HG02610 (cell line): ENCODE measurements at regions not wholly inside any gene's neighbourhood (a gene's known extent, or its start where the extent isn't known, plus 50 kb on each side); places are given as distances from the start of the nearest gene placed in this dataset.
"Not testable (repeated sequence)": the region's sequence is repeated elsewhere in the genome, so short reads cannot be mapped to it uniquely, and the experiment has no call there.

Experiments
- ATAC-seq: cut with Tn5 transposase; IDR thresholded peaks from one replicate; pipeline ENCODE4 v1.9.1; 2021; ENCODE audit warnings: mild to moderate bottlenecking, moderate library complexity; ENCODE audit not compliant: unreplicated experiment

DNA sequence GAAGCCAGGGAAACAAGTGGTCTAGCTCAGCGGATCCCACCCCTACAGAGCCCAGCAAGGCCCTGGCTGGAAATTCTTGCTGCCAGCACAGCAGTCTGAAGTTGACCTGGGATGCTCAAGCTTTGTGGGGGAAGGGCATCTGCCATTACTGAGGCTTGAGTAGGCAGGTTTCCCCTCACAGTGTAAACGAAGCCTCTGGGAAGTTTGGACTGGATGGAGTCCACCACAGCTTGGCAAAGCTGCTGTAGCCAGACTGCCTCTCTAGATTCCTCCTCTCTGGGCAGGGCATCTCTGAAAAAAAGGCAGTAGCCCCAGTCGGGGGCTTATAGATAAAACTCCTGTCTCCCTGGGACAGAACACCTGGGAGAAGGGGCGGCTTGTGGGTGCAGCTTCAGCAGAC lies 365.9 kb upstream of the SALL1 start:
- not testable (repeated sequence) for ATAC-seq

GRCh38 chr16:51510416-51510815 lies 359.3 kb upstream of the SALL1 start:
- ATAC-seq = no peak

DNA sequence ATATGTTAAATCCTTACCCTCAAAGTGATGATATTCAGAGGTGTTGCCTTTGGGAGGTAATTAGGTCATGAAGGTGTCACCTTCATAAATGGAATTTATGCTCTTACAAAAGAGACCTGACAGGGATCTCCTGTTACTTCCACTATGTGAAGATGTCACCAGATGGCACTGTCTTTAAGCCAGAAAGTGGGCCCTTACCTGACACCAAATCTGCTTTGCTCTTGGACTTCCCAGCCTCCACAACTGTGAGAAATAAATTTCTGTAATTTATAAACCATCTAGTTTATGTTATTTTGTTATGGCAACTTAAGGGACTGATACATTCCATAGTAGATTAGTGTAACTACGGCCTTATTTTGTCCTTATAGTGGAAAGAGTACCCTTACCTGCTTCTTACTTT lies 358.3 kb upstream of the SALL1 start:
- no peak for ATAC-seq

- no peak for ATAC-seq
Measured at GRCh38 chr16:51508490-51509212, 357.6 kb upstream of the SALL1 start.

GRCh38 chr16:51507286-51507685 lies 356.2 kb upstream of the SALL1 start:
- no peak for ATAC-seq

GRCh38 chr16:51500306-51500705 lies 349.2 kb upstream of the SALL1 start:
- ATAC-seq = no peak

- no peak for ATAC-seq
Measured at GRCh38 chr16:51497541-51498211, 346.6 kb upstream of the SALL1 start.

DNA sequence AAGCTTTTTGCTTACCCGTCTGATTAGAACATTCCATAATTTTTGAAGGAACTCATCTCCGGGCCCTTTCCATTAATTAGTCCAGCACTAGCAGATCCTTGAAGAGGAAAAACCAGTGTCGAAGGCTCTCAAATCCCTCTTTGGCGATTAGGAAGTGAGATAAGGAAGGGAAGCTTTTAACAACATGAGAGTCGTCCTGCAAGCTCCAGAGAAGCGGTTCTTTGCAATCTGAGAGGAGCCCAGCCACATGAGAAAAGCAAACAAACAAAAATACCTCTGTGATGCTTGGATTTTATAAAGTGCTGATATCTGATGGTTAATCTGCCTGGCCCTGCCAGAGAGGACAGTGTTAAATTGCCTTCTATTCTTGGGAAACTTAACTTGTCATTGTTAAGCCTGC lies 339.8 kb upstream of the SALL1 start:
- ATAC-seq = no peak

DNA sequence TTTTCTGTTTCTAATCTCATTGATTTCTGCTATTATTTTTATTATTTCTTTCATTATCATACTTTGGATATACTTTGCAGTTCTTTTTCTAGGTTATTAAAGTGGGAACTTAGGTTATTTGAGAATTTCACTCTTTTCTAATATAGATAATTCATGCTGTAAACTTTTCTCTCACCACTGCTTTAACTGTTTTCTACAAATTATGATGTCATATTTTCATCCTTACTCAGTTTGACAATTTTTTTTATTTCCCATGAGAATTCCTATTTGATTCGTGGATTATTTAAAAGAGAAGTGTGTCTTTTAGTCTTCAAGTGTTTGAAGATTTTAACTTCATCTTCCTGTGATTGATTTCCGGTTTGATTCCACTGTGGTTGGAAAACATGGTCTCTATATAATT lies 336.8 kb upstream of the SALL1 start:
- ATAC-seq = no peak

DNA sequence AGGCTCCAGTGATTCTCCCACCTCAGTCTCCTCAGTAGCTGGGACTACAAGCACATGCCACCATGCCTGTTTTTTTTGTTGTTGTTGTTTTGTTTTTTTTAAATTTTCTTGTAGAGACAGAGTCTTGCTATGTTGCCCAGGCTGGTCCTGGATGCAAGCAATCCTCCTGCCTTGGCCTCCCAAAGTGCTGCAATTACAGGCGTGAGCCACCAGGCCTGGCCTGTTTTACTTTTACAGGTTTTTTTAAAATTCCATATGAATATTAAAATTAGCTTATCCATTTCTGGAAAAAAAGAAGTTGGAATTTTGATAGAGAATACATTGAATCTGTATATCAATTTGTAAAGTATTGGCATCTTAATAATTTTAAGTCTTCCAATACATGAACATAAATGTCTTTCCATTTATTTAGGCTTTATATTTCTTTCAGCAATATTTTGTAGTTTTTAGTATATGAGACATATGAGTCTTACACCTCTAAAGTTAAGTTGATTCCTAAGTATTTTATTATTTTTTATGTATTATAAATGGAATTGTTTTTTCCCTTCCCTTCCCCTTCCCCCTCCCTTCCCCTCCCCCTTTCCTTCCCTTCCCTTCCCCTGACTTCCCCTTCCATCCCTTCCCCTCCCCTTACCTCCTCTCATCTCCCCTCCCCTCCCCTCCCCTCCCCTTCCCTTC lies 323.5 kb upstream of the SALL1 start:
- ATAC-seq = no peak

DNA sequence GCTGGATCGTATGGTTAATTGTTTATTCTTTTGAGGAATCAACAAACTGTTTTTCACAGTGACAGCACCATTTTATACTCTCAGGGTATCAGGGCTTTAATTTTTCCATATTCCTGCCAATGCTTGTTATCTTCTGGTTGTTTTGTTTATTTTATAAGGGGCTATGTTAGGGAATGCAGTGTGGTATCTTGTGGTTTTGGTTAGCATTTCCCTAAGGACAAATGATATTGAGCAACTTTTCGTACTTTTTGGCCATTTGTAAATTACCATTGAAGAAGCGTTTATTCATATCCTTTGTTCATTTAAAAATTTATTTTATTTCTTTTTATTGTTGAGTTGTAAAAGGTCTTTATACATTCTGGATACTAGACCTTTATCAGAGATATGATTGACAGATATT lies 322.0 kb upstream of the SALL1 start:
- no peak for ATAC-seq

DNA sequence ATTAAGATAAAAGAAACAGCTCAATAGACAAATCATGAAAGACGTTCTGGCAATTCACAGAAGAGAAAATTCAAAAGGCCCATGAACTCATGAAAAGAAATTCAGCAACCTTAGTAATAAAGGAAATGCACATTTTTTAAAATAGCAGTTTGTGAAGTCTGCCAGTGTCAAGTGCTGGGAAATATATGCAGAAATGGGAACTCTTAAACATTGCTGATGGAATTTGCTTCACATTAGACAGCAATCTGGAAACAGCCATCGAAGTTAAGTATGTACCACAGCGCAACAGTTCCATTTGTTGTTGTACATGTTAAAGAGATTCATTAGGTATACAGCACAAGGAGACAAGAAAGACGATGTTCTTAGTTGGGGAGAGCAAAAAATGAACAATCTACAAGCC lies 319.4 kb upstream of the SALL1 start:
- no peak for ATAC-seq

GRCh38 chr16:51464996-51465395 lies 313.9 kb upstream of the SALL1 start:
- ATAC-seq = no peak

GRCh38 chr16:51461255-51461654 lies 310.2 kb upstream of the SALL1 start:
- ATAC-seq = no peak

DNA sequence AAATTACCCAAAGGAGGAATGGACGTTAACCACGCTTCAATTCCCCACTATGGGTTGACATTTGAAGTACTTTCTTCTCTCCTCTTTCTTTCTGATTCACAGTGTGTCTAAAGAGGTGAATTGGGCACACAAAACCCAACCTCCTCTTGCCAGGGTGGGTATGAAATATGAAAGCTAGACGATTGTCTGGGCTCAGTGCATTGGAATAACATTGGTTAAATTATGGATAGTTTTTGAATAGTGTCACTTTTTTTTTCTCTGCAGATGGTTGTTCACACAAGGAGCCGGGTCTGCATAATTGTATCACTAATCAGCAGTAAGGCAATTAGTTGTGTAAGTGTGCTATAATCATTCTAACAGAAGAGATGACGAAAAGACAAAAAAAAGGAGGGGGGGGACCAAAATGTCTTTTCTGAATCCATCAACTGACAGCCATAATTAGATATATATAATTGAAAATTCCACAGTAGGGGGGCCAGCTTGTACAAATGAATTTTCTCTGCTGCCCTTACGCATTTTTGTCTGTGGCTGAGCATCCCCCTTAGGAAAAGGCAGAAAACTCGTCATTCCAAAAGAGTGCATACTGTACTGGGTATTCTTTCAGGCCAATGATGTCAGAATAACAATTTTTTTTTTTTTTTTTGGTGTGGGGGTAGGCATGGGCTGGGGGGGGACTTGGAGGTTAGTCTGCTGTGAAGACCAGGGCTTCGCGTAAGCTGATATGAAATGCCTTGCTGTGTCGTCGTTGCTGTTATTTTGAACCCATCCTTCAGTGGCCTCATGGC lies 307.5 kb upstream of the SALL1 start:
- no peak for ATAC-seq

DNA sequence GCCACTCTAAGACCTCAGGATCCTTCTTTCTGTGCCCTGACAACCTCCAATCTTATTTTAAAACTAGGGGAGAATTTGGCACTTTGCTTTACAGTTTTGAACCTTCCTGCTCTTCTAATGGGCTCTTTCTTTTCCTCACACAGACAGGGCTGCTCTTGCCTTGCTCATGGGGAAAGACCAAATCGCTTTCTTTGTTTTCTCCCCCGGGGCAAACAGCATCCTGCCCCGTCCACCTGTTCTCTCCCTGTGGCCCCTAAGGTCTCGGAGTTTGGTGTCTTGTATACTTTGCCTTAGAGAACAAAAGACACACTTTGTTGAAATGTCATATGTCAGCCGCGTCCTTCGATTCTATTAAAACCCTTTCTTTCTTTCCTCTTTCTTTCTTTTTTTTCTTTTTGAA lies 306.7 kb upstream of the SALL1 start:
- ATAC-seq = no peak

DNA sequence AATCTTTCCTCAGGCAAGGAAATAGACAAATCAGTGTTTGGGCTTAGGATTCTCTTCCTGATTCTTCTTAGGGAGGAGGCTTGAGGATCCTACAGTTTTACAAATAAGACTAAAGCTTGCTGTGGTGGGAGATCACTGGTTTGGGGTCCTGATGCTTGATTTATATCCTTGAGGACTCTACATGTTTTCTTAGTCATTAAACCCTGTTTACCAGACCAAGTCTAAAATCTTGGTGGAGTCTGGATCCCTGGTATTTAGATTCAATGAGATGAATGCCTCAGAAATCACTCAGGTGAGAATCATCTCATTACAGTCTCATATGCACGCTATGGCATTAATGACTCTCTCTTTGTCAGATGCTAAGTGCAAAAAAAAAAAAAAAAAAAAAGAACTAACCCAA lies 304.3 kb upstream of the SALL1 start:
- ATAC-seq = no peak

DNA sequence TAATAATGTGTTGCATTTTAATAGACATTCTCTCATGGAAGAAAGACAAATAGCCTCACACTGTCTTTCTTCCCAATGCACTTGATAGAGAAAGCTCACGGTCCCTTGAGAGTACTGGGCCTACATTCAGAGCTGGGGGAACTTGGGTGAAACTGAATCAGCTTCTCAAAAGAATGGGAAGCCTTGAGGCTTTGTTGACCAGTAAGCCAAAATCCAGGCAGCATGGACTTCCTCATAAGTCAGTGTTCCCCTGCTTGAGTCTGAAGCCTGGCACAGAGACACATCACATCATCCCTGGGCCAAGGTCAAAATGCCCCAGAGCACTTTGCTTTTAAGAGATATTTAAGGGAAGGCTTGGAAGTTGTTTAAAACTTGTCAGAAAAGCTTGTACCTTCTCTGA lies 302.2 kb upstream of the SALL1 start:
- ATAC-seq = no peak

DNA sequence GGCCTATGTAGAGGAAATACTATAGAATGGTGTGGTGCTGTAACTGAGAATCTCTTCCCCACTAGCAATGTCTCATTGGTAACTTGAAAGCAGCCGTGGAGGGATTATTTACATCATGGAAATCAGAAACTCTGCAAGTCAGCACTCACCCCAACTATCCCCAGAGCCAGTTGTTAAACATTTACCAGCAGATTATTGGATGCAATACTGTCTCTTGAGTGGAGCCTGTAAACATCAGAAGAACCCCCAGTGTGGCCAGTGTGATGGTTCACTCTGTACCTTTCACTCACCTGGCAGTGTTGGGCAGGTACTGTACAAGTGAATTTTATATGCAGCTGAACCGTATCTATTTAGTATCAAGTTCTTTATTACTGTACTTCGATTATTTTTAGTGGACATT lies 299.8 kb upstream of the SALL1 start:
- ATAC-seq = no peak

GRCh38 chr16:51450376-51450775 lies 299.3 kb upstream of the SALL1 start:
- ATAC-seq = no peak

- no peak for ATAC-seq
Measured at GRCh38 chr16:51449441-51449840, 298.4 kb upstream of the SALL1 start.
